AG04450 (cell line): ENCODE measurements at regions not wholly inside any gene's neighbourhood (a gene's known extent, or its start where the extent isn't known, plus 50 kb on each side); places are given as distances from the start of the nearest gene placed in this dataset.

Source experiments
- CTCF ChIA-PET: fragments of 300-600, 350-600 bp; formaldehyde crosslinking; extraction: SDS; loops from one replicate; lab custom pipeline; 2022; ENCODE audit warnings: antibody characterized with exemption, inconsistent platforms; lab: Charles Lee
- POLR2A ChIA-PET: fragments of 350-600 bp; formaldehyde crosslinking; extraction: SDS; loops from one replicate; lab custom pipeline; 2021; ENCODE audit warnings: antibody characterized with exemption, inconsistent platforms; lab: Yijun Ruan, JAX
- DNase-seq: peaks from one replicate; pipeline ENCODE4 v3.0.0-alpha.2; 2011; ENCODE audit warnings: low read depth, low spot score
- H3K27ac ChIP-seq: one replicate; pipeline ENCODE4 v1.5.1; 2012; ENCODE audit warnings: low read depth, low read length, control low read depth
- H3K27me3 ChIP-seq: one replicate; pipeline ENCODE4 v1.6.0; 2012; ENCODE audit warnings: low read length; ENCODE audit not compliant: control insufficient read depth, insufficient read depth
- H3K4me3 ChIP-seq: 2 replicates; pipeline ENCODE4 v1.5.1; 2011; ENCODE audit warnings: mild to moderate bottlenecking, low read depth, low read length, control low read depth
- H3K9me3 ChIP-seq: 2 replicates; pipeline ENCODE4 v1.5.1; 2012; ENCODE audit warnings: low read length; ENCODE audit not compliant: control insufficient read depth, insufficient read depth
- CTCF ChIP-seq: IDR thresholded peaks from 2 replicates; pipeline ENCODE4 v1.5.1; 2011; ENCODE audit warnings: low read depth, low read length, control low read depth, inconsistent platforms

- Histone ChIP-seq H3K4me3 (no peak overlapping the region), H3K9me3 (no peaks in the 10 kb centered on the region), H3K27me3 (no peaks in the 10 kb centered on the region), H3K27ac (no peak overlapping the region)
- ChIA-PET POLR2A (interaction anchor here (0.6 kb wide), 1 partner anchor 149 kb away, joined by 3 read pairs; no protein-coding TSS in a partner anchor), CTCF (no interaction called here)
- no peak for TF ChIP-seq CTCF
- DNase-seq: no peak
These were observed 274.5 kb upstream of the SOX5 start for GRCh38 chr12:24223926-24224325.

- ChIA-PET CTCF (no interaction called here), POLR2A (no interaction called here)
- H3K9me3 ChIP-seq: no peaks in the 10 kb centered on the region
- H3K4me3 ChIP-seq: no peak overlapping the region
- peak; percentile 45 for DNase-seq
- no peak for TF ChIP-seq CTCF
- H3K27me3 ChIP-seq: no peaks in the 10 kb centered on the region
- no peak overlapping the region for H3K27ac ChIP-seq
These were observed 273.5 kb upstream of the SOX5 start for GRCh38 chr12:24222968-24223367.

GRCh38 chr12:24212496-24212895 is 263.0 kb upstream of the SOX5 start:
- Histone ChIP-seq H3K9me3 (peaks cover 4% of the 10 kb centered on the region; the same call in 1 of the 2 replicates), H3K27me3 (no peaks in the 10 kb centered on the region), H3K4me3 (no peak overlapping the region), H3K27ac (no peak overlapping the region)
- no peak for TF ChIP-seq CTCF
- DNase-seq: no peak
- ChIA-PET CTCF (no interaction called here), POLR2A (no interaction called here)

GRCh38 chr12:24206621-24207020 is 257.2 kb upstream of the SOX5 start:
- no peak for TF ChIP-seq CTCF
- Histone ChIP-seq H3K27ac (no peak overlapping the region), H3K9me3 (no peaks in the 10 kb centered on the region), H3K4me3 (no peak overlapping the region), H3K27me3 (no peaks in the 10 kb centered on the region)
- DNase-seq: no peak
- CTCF ChIA-PET: no interaction called here
- POLR2A ChIA-PET: no interaction called here

- CTCF ChIA-PET: no interaction called here
- H3K9me3 ChIP-seq: no peaks in the 10 kb centered on the region
- no peak for TF ChIP-seq CTCF
- POLR2A ChIA-PET: no interaction called here
- H3K27ac ChIP-seq: no peak overlapping the region
- DNase-seq: no peak
- no peak overlapping the region for H3K4me3 ChIP-seq
- no peaks in the 10 kb centered on the region for H3K27me3 ChIP-seq
These were observed 251.9 kb upstream of the SOX5 start for GRCh38 chr12:24201258-24201970.
